Endothelial cell (in vitro differentiated cells): ENCODE measurements at regions not wholly inside any gene's neighbourhood (a gene's known extent, or its start where the extent isn't known, plus 50 kb on each side); places are given as distances from the start of the nearest gene placed in this dataset.

Experiments
- DNase-seq: peaks from one replicate; pipeline ENCODE4 v3.0.0; 2021; ENCODE audit warnings: low spot score
- H3K27ac Mint-ChIP-seq: one replicate; pipeline ENCODE4 v1.8.0; 2021; ENCODE audit warnings: mixed read lengths, inconsistent platforms; ENCODE audit not compliant: unreplicated experiment
- H3K27me3 Mint-ChIP-seq: one replicate; pipeline ENCODE4 v1.8.0; 2021; ENCODE audit warnings: mild to moderate bottlenecking, moderate library complexity, mixed read lengths, inconsistent platforms; ENCODE audit not compliant: unreplicated experiment
- H3K36me3 Mint-ChIP-seq: one replicate; pipeline ENCODE4 v1.8.0; 2021; ENCODE audit warnings: mild to moderate bottlenecking, low read depth, mixed read lengths, inconsistent platforms; ENCODE audit not compliant: unreplicated experiment
- H3K4me1 Mint-ChIP-seq: one replicate; pipeline ENCODE4 v1.8.0; 2021; ENCODE audit warnings: mild to moderate bottlenecking, mixed read lengths, inconsistent platforms; ENCODE audit not compliant: unreplicated experiment
- H3K4me3 Mint-ChIP-seq: one replicate; pipeline ENCODE4 v1.8.0; 2021; ENCODE audit warnings: mild to moderate bottlenecking, mixed read lengths, inconsistent platforms; ENCODE audit not compliant: unreplicated experiment
- H3K9me3 Mint-ChIP-seq: one replicate; pipeline ENCODE4 v1.8.0; 2021; ENCODE audit warnings: mixed read lengths, inconsistent platforms; ENCODE audit not compliant: unreplicated experiment
- CTCF ChIP-seq: fragments of 200-600 bp; sonication (generic); IDR thresholded peaks from one replicate; pipeline ENCODE4 v1.5.0; 2021; ENCODE audit warnings: antibody characterized with exemption; ENCODE audit not compliant: unreplicated experiment

GRCh38 chr5:27474047-27474309, 435.6 kb upstream of the CDH9 start:
- DNase-seq: no peak
- Mint-ChIP-seq H3K4me3 (peak overlapping the region; percentile 88), H3K27ac (no peak overlapping the region), H3K4me1 (no peaks in the 10 kb centered on the region), H3K9me3 (peaks cover 6% of the 10 kb centered on the region), H3K27me3 (peaks cover 4% of the 10 kb centered on the region), H3K36me3 (peaks cover 29% of the 10 kb centered on the region)
- no peak for TF ChIP-seq CTCF

GRCh38 chr5:27473307-27474046, 435.1 kb upstream of the CDH9 start:
- peak overlapping the region; percentile 61 for H3K27ac Mint-ChIP-seq
- no peaks in the 10 kb centered on the region for H3K4me1 Mint-ChIP-seq
- H3K9me3 Mint-ChIP-seq: peaks cover 6% of the 10 kb centered on the region
- DNase-seq: no peak
- peaks cover 4% of the 10 kb centered on the region for H3K27me3 Mint-ChIP-seq
- TF ChIP-seq CTCF: no peak
- peaks cover 28% of the 10 kb centered on the region for H3K36me3 Mint-ChIP-seq
- peak overlapping the region; percentile 88 for H3K4me3 Mint-ChIP-seq

- Mint-ChIP-seq H3K27ac (peak overlapping the region; percentile 91), H3K9me3 (peaks cover 4% of the 10 kb centered on the region), H3K27me3 (peaks cover 4% of the 10 kb centered on the region), H3K36me3 (peaks cover 23% of the 10 kb centered on the region), H3K4me1 (no peaks in the 10 kb centered on the region), H3K4me3 (peak overlapping the region; percentile 88)
- no peak for TF ChIP-seq CTCF
- no peak for DNase-seq
Observed at GRCh38 chr5:27472871-27473270, 434.5 kb upstream of the CDH9 start.

- Mint-ChIP-seq H3K4me3 (peak overlapping the region; percentile 88), H3K36me3 (peaks cover 16% of the 10 kb centered on the region), H3K27me3 (peaks cover 4% of the 10 kb centered on the region), H3K4me1 (no peaks in the 10 kb centered on the region), H3K27ac (peak overlapping the region; percentile 91), H3K9me3 (no peaks in the 10 kb centered on the region)
- peak; percentile 65 for DNase-seq
- TF ChIP-seq CTCF: no peak
Observed at GRCh38 chr5:27472000-27472763, 433.8 kb upstream of the CDH9 start.

GRCh38 chr5:27466959-27467358, 428.6 kb upstream of the CDH9 start:
- no peak overlapping the region for H3K4me3 Mint-ChIP-seq
- no peaks in the 10 kb centered on the region for H3K4me1 Mint-ChIP-seq
- TF ChIP-seq CTCF: no peak
- H3K27ac Mint-ChIP-seq: no peak overlapping the region
- no peak for DNase-seq
- H3K9me3 Mint-ChIP-seq: no peaks in the 10 kb centered on the region
- peaks cover 4% of the 10 kb centered on the region for H3K27me3 Mint-ChIP-seq
- H3K36me3 Mint-ChIP-seq: no peaks in the 10 kb centered on the region
